Cardiac fibroblast (primary cell): ENCODE measurements at regions not wholly inside any gene's neighbourhood (a gene's known extent, or its start where the extent isn't known, plus 50 kb on each side); places are given as distances from the start of the nearest gene placed in this dataset.

ENCODE experiments used
- DNase-seq, 2 donors: peaks; one replicate each; pipeline versions ENCODE4 v3.0.0 to v3.0.0-alpha.2; 2010; ENCODE audit warnings: low read depth in 2 of 2
- H3K4me3 ChIP-seq, 2 donors: replicated peaks in 1 of 2; 1 replicate in 1 of 2; 2 replicates in 1 of 2; pipeline ENCODE4 v1.5.1; 2011; ENCODE audit warnings: low read depth in 2 of 2, low read length in 2 of 2, mild to moderate bottlenecking in 2 of 2, moderate library complexity in 1 of 2
- CTCF ChIP-seq: IDR thresholded peaks from one replicate; pipeline ENCODE4 v1.5.1; 2011; ENCODE audit warnings: low read depth, mild to moderate bottlenecking, low read length, inconsistent platforms

- no peak overlapping the region for H3K4me3 ChIP-seq
- no peak for DNase-seq
- TF ChIP-seq CTCF: no peak
Observed at GRCh38 chr12:9391815-9392214, 183.6 kb upstream of the PZP start.

- no peak overlapping the region for H3K4me3 ChIP-seq
- no peak for DNase-seq
- no peak for TF ChIP-seq CTCF
Observed at GRCh38 chr12:9390761-9391160, 182.6 kb upstream of the PZP start.

- H3K4me3 ChIP-seq: no peak overlapping the region
- TF ChIP-seq CTCF: no peak
- no peak for DNase-seq
Observed at GRCh38 chr12:9389796-9390195, 181.6 kb upstream of the PZP start.

- TF ChIP-seq CTCF: no peak
- no peak for DNase-seq
- H3K4me3 ChIP-seq: no peak overlapping the region
Observed at GRCh38 chr12:9388379-9388778, 180.2 kb upstream of the PZP start.

GRCh38 chr12:9387450-9387849, 179.3 kb upstream of the PZP start:
- H3K4me3 ChIP-seq: no peak overlapping the region
- TF ChIP-seq CTCF: no peak
- DNase-seq: no peak

- no peak for TF ChIP-seq CTCF
- H3K4me3 ChIP-seq: no peak overlapping the region
- no peak for DNase-seq
Observed at GRCh38 chr12:9383585-9383984, 175.4 kb upstream of the PZP start.

GRCh38 chr12:9381619-9382018, 173.4 kb upstream of the PZP start:
- TF ChIP-seq CTCF: no peak
- no peak overlapping the region for H3K4me3 ChIP-seq
- no peak for DNase-seq
